HCT116 (cell line): ENCODE measurements at regions not wholly inside any gene's neighbourhood (a gene's known extent, or its start where the extent isn't known, plus 50 kb on each side); places are given as distances from the start of the nearest gene placed in this dataset.

Source experiments
- EGR1 ChIP-seq: IDR thresholded peaks from 2 replicates; pipeline ENCODE4 v1.6.1; 2012; ENCODE audit warnings: low read depth
- ELF1 ChIP-seq: IDR thresholded peaks from 2 replicates; pipeline ENCODE4 v1.6.1; 2012; ENCODE audit warnings: low read depth, borderline replicate concordance
- EZH2 ChIP-seq: fragments of 200-600 bp; sonication (generic); IDR thresholded peaks from 2 replicates; pipeline ENCODE4 v1.6.1; 2017; ENCODE audit warnings: antibody characterized with exemption, mixed run types
- EZH2phosphoT487 ChIP-seq: fragments of 200-600 bp; IDR thresholded peaks from 2 replicates; pipeline ENCODE4 v1.6.1; 2018; ENCODE audit warnings: antibody characterized with exemption, borderline replicate concordance
- POLR2A ChIP-seq: IDR thresholded peaks from 2 replicates; pipeline ENCODE4 v1.7.0; 2011; ENCODE audit warnings: borderline replicate concordance; ENCODE audit not compliant: insufficient read depth, insufficient read length; ENCODE audit errors: extremely low read depth
- POLR2AphosphoS5 ChIP-seq: IDR thresholded peaks from 2 replicates; pipeline ENCODE4 v1.6.1; 2011; ENCODE audit warnings: mild to moderate bottlenecking, low read depth, low read length, moderate library complexity
- RAD21 ChIP-seq: IDR thresholded peaks from 2 replicates; pipeline ENCODE4 v1.6.1; 2012; ENCODE audit warnings: low read depth, mild to moderate bottlenecking
- SP1 ChIP-seq: IDR thresholded peaks from 2 replicates; pipeline ENCODE4 v1.6.1; 2012; ENCODE audit warnings: low read depth
- YY1 ChIP-seq: IDR thresholded peaks from 2 replicates; pipeline ENCODE4 v1.6.1; 2011; ENCODE audit warnings: low read length, low read depth, moderate library complexity, mild to moderate bottlenecking; ENCODE audit not compliant: insufficient replicate concordance; ENCODE audit errors: extremely low read depth
- ZNF274 ChIP-seq: fragments of 200-500 bp; sonication (Bioruptor generic); IDR thresholded peaks from 2 replicates; pipeline ENCODE4 v1.6.1; 2014; ENCODE audit warnings: mild to moderate bottlenecking, low read depth, low read length, inconsistent platforms
- TF ChIP-seq, protein P1 (sequence below): IDR thresholded peaks from 2 replicates; pipeline ENCODE4 v1.6.1; 2012
- TF ChIP-seq, protein P2 (sequence below), 3 experiments: fragments of 200-600 bp in 1 of 3; sonication (generic) in 1 of 3; IDR thresholded peaks in 2 of 3; conservative IDR thresholded peaks in 1 of 3; 2 replicates each; pipeline ENCODE4 v1.5.1; 2012 to 2017; ENCODE audit warnings: low read depth in 2 of 3, low read length in 2 of 3, antibody characterized with exemption in 1 of 3, borderline replicate concordance in 1 of 3, control low read depth in 1 of 3, mild to moderate bottlenecking in 1 of 3, mixed read lengths in 1 of 3, mixed run types in 1 of 3, moderate library complexity in 1 of 3; ENCODE audit not compliant: insufficient read depth in 1 of 3

DNA sequence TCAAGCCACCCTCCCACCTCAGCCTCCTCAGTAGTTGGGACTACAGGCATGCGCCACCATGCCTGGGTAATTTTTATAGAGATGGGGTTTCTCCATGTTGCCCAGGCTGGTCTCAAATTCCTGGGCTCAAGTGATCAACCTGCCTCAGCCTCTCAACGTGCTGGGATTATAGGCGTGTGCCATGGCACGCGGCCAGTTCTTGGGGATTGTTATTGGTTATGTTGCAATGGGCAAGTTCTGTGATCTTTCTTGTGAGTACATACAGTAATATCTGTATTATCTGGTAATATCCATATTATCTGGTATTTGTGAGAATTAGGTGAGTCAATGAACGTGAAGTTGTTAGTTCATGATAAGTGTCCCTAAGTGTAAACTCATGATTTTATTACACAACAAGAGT is 90.3 kb upstream of the TBL1X start:
- no peak for TF ChIP-seq POLR2AphosphoS5
- TF ChIP-seq, protein P1, sequence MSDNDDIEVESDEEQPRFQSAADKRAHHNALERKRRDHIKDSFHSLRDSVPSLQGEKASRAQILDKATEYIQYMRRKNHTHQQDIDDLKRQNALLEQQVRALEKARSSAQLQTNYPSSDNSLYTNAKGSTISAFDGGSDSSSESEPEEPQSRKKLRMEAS = no peak
- TF ChIP-seq, protein P2, sequence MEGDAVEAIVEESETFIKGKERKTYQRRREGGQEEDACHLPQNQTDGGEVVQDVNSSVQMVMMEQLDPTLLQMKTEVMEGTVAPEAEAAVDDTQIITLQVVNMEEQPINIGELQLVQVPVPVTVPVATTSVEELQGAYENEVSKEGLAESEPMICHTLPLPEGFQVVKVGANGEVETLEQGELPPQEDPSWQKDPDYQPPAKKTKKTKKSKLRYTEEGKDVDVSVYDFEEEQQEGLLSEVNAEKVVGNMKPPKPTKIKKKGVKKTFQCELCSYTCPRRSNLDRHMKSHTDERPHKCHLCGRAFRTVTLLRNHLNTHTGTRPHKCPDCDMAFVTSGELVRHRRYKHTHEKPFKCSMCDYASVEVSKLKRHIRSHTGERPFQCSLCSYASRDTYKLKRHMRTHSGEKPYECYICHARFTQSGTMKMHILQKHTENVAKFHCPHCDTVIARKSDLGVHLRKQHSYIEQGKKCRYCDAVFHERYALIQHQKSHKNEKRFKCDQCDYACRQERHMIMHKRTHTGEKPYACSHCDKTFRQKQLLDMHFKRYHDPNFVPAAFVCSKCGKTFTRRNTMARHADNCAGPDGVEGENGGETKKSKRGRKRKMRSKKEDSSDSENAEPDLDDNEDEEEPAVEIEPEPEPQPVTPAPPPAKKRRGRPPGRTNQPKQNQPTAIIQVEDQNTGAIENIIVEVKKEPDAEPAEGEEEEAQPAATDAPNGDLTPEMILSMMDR (IDR thresholded peaks at IDR 0.05 in 2 of 3, conservative IDR thresholded peaks at IDR 0.05 in 1 of 3; ENCODE audit: borderline replicate concordance in 1 of 3, insufficient read depth in 1 of 3, low read depth in 2 of 3, low read length in 2 of 3) = no peak
- no peak for TF ChIP-seq EZH2
- TF ChIP-seq EGR1 = no peak
- TF ChIP-seq POLR2A = no peak
- TF ChIP-seq ELF1 = no peak
- no peak for TF ChIP-seq SP1
- no peak for TF ChIP-seq ZNF274
- no peak for TF ChIP-seq RAD21
- no peak for TF ChIP-seq YY1
- TF ChIP-seq EZH2phosphoT487 = no peak
